PC-9 (cell line): ENCODE measurements at regions not wholly inside any gene's neighbourhood (a gene's known extent, or its start where the extent isn't known, plus 50 kb on each side); places are given as distances from the start of the nearest gene placed in this dataset.

Experiments used
- BruUV-seq: library from RNA; stranded (reverse); fragments of 400-500 nt; replicated peaks from 2 replicates; lab custom pipeline; 2021; lab: Mats Ljungman, UMichigan
- CTCF ChIA-PET: fragments of 300-600 bp; sonication (Branson Sonifier 250); formaldehyde crosslinking; loops from one replicate; lab custom pipeline; 2022; ENCODE audit warnings: antibody characterized with exemption; lab: Charles Lee
- POLR2A ChIA-PET: fragments of 300-600 bp; sonication (Branson Sonifier 250); formaldehyde crosslinking; loops from one replicate; lab custom pipeline; 2022; ENCODE audit warnings: antibody characterized with exemption; ENCODE audit not compliant: unreplicated experiment; lab: Charles Lee
- DNase-seq, 2 experiments: peaks; one replicate each; pipeline versions ENCODE4 v3.0.0 to v3.0.0-alpha.2; 2015 to 2022; ENCODE audit warnings: mixed read lengths in 1 of 2
- H2AFZ ChIP-seq: fragments of 200-600 bp; sonication (generic); 2 replicates; pipeline ENCODE4 v1.8.1; 2017; ENCODE audit warnings: antibody characterized with exemption
- H3F3A ChIP-seq: fragments of 200-600 bp; sonication (generic); 2 replicates; pipeline ENCODE4 v1.8.1; 2017; ENCODE audit warnings: antibody characterized with exemption, mild to moderate bottlenecking, low read depth; ENCODE audit not compliant: insufficient read depth
- H3K27ac ChIP-seq: fragments of 200-600 bp; sonication (generic); 2 replicates; pipeline ENCODE4 v1.6.1; 2016; ENCODE audit warnings: mixed run types
- H3K27me3 ChIP-seq: fragments of 200-600 bp; sonication (generic); 2 replicates; pipeline ENCODE4 v1.6.1; 2016; ENCODE audit warnings: low read depth, mixed run types; ENCODE audit not compliant: insufficient read depth
- H3K36me3 ChIP-seq: fragments of 200-600 bp; sonication (generic); 2 replicates; pipeline ENCODE4 v1.6.1; 2016; ENCODE audit warnings: low read depth, mixed run types
- H3K4me1 ChIP-seq: fragments of 200-600 bp; sonication (generic); replicated peaks from 2 replicates; pipeline ENCODE4 v1.6.1; 2016; ENCODE audit warnings: mixed run types; ENCODE audit not compliant: insufficient read depth
- H3K4me2 ChIP-seq: fragments of 200-600 bp; sonication (generic); 2 replicates; pipeline ENCODE4 v1.6.1; 2017; ENCODE audit warnings: mixed run types
- H3K4me3 ChIP-seq: fragments of 200-600 bp; sonication (generic); 2 replicates; pipeline ENCODE4 v1.6.1; 2016; ENCODE audit warnings: mixed run types
- H3K79me2 ChIP-seq: fragments of 200-600 bp; sonication (generic); 2 replicates; pipeline ENCODE4 v1.6.1; 2017; ENCODE audit warnings: low read depth, mixed run types
- H3K9me2 ChIP-seq: fragments of 200-600 bp; sonication (generic); 2 replicates; pipeline ENCODE4 v1.8.1; 2017; ENCODE audit warnings: mild to moderate bottlenecking; ENCODE audit not compliant: insufficient read depth
- H3K9me3 ChIP-seq: fragments of 200-600 bp; sonication (generic); 2 replicates; pipeline ENCODE4 v1.8.1; 2016; ENCODE audit warnings: low read depth; ENCODE audit not compliant: insufficient read depth
- H4K20me1 ChIP-seq: fragments of 200-600 bp; sonication (generic); 2 replicates; pipeline ENCODE4 v1.8.1; 2017; ENCODE audit not compliant: insufficient read depth
- EZH2 ChIP-seq: fragments of 200-600 bp; sonication (generic); IDR thresholded peaks from 2 replicates; pipeline ENCODE4 v1.8.0; 2017; ENCODE audit warnings: antibody characterized with exemption, low read depth
- intact Hi-C: fragments of 100-400 bp; cut with micrococcal nuclease; formaldehyde crosslinking; loops from one replicate; pipeline ENCODE4 v1.10.0; 2022; ENCODE audit not compliant: unreplicated experiment
- TF ChIP-seq, protein P1 (sequence below): fragments of 200-600 bp; sonication (generic); conservative IDR thresholded peaks from 2 replicates; pipeline ENCODE4 v1.6.1; 2017; ENCODE audit warnings: mixed run types, antibody characterized with exemption, mild to moderate bottlenecking, moderate library complexity

DNA sequence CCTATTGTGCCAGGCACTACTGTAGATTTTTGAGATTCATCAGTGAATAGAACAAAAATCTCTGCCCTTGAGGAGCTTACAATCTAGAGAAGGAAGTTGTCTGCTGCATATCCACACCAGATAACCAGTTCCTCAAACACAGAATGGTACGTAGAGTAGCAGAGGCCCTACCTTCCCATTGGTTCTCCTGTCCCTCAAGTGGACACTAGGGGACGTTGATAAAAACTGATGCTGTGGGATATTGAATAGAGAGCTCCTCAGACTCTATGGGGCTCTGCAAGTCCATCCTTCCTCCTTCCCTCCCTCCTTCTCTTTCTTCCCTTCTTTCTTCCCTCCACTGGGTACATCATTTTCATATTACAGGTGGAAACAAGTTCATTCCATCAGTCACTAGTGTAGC lies 371.3 kb downstream of the PBX1 start:
- ChIA-PET CTCF (no interaction called here), POLR2A (no interaction called here)
- Histone ChIP-seq H3K79me2 (no peaks in the 10 kb centered on the region), H3K4me3 (no peak overlapping the region), H3K36me3 (no peaks in the 10 kb centered on the region), H3K4me1 (no peaks in the 10 kb centered on the region), H3K9me3 (no peaks in the 10 kb centered on the region), H3K4me2 (no peak overlapping the region), H4K20me1 (no peaks in the 10 kb centered on the region), H3K27me3 (no peaks in the 10 kb centered on the region; the same call in 1 of the 2 replicates), H3F3A (no peaks in the 10 kb centered on the region), H3K27ac (no peak overlapping the region), H2AFZ (no peak overlapping the region), H3K9me2 (no peaks in the 10 kb centered on the region)
- intact Hi-C loops, result no loop called here
- BruUV-seq, result no TSS peak
- TF ChIP-seq EZH2, result no peak
- TF ChIP-seq, protein P1, sequence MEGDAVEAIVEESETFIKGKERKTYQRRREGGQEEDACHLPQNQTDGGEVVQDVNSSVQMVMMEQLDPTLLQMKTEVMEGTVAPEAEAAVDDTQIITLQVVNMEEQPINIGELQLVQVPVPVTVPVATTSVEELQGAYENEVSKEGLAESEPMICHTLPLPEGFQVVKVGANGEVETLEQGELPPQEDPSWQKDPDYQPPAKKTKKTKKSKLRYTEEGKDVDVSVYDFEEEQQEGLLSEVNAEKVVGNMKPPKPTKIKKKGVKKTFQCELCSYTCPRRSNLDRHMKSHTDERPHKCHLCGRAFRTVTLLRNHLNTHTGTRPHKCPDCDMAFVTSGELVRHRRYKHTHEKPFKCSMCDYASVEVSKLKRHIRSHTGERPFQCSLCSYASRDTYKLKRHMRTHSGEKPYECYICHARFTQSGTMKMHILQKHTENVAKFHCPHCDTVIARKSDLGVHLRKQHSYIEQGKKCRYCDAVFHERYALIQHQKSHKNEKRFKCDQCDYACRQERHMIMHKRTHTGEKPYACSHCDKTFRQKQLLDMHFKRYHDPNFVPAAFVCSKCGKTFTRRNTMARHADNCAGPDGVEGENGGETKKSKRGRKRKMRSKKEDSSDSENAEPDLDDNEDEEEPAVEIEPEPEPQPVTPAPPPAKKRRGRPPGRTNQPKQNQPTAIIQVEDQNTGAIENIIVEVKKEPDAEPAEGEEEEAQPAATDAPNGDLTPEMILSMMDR, result no peak
- no peak for DNase-seq

DNA sequence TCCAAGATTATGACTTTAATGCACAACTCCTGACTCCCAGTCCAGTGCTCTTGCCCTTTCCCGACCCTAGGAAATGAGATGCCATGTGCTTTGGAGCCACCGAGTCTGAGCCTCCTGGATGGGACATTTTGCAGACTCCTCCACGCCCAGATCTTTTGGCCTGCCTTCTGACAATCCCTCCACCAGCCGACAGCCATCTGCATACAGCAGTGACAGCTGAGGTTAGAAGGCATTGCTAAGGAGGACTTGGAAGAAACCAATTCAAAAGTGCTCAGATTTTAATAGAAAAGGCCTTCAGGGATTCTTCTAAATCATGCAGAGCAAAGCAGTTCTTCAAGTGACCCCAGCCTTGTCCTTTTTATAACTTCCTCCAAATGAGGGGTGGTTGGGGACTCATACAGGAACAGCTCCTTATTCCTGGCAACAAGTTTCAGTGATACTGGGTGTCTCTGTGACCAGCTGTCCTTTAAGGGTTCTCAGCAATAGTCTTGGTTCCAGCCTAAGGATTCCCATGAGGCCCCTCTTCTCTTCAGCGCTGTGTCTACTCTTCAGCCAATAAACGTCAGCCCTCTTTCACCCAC lies 369.3 kb downstream of the PBX1 start:
- Histone ChIP-seq H3K79me2 (no peaks in the 10 kb centered on the region), H3K36me3 (no peaks in the 10 kb centered on the region), H3K27me3 (no peaks in the 10 kb centered on the region; the same call in 1 of the 2 replicates), H4K20me1 (no peaks in the 10 kb centered on the region), H3K4me2 (no peak overlapping the region), H3F3A (no peaks in the 10 kb centered on the region), H3K27ac (no peak overlapping the region), H3K9me3 (no peaks in the 10 kb centered on the region), H3K9me2 (no peaks in the 10 kb centered on the region), H2AFZ (no peak overlapping the region), H3K4me3 (no peak overlapping the region), H3K4me1 (no peaks in the 10 kb centered on the region)
- ChIA-PET POLR2A (no interaction called here), CTCF (no interaction called here)
- DNase-seq, result no peak
- no peak for TF ChIP-seq EZH2
- TF ChIP-seq, protein P1, result no peak
- intact Hi-C loops, result no loop called here
- no TSS peak for BruUV-seq

DNA sequence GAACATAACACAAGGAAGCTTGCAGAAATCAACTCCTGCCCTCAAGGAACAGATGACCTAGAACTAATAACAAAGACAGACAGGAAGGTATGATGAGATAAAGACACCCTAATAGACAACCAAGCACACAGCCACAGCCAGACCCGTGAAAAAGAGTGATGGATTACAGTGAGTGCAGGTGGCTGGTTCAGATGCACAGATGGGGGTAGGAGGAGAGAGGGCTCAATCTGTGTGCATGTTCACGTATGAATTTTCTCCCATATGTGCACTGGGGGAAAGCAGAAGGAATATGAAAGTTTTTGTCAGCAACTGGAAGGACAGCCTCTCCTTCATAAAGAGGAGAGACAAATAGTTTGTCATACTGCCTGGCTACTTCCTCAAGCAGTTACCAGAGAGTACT lies 367.1 kb downstream of the PBX1 start:
- H3K9me3 ChIP-seq, result no peaks in the 10 kb centered on the region
- H3K27ac ChIP-seq, result no peak overlapping the region
- no peaks in the 10 kb centered on the region for H3K79me2 ChIP-seq
- DNase-seq, result no peak
- no peaks in the 10 kb centered on the region for H4K20me1 ChIP-seq
- TF ChIP-seq, protein P1, result no peak
- TF ChIP-seq EZH2, result no peak
- no peak overlapping the region for H3K4me2 ChIP-seq
- H3K4me1 ChIP-seq, result no peaks in the 10 kb centered on the region
- POLR2A ChIA-PET, result no interaction called here
- intact Hi-C loops, result no loop called here
- H3K36me3 ChIP-seq, result no peaks in the 10 kb centered on the region
- H3K27me3 ChIP-seq, result no peaks in the 10 kb centered on the region; the same call in 1 of the 2 replicates
- no peaks in the 10 kb centered on the region for H3K9me2 ChIP-seq
- H2AFZ ChIP-seq, result no peak overlapping the region
- CTCF ChIA-PET, result no interaction called here
- no peak overlapping the region for H3K4me3 ChIP-seq
- no TSS peak for BruUV-seq
- H3F3A ChIP-seq, result no peaks in the 10 kb centered on the region
